IMR-90 (cell line): ENCODE measurements at regions not wholly inside any gene's neighbourhood (a gene's known extent, or its start where the extent isn't known, plus 50 kb on each side); places are given as distances from the start of the nearest gene placed in this dataset.

Experiments
- ATAC-seq: fragments of 200-7000 bp; cut with Tn5 transposase; 2 replicates; pipeline ENCODE4 v1.9.1; 2020; ENCODE audit warnings: low read depth, mild to moderate bottlenecking, moderate library complexity
- BruUV-seq: library from RNA; stranded (reverse); fragments of 400-500 nt; replicated peaks from 2 replicates; lab custom pipeline; 2021; lab: Mats Ljungman, UMichigan
- CTCF ChIA-PET: fragments of 300-600 bp; formaldehyde crosslinking; extraction: SDS; loops from one replicate; lab custom pipeline; 2021; ENCODE audit warnings: antibody characterized with exemption; lab: Yijun Ruan, JAX
- POLR2A ChIA-PET: fragments of 300-600 bp; sonication (Branson Sonifier 250); formaldehyde crosslinking; loops from one replicate; lab custom pipeline; 2022; ENCODE audit warnings: antibody characterized with exemption; ENCODE audit not compliant: unreplicated experiment; lab: Charles Lee
- DNase-seq: peaks from one replicate; pipeline ENCODE4 v3.0.0; 2013
- H2AFZ ChIP-seq: replicated peaks from 2 replicates; pipeline ENCODE3; 2013; ENCODE audit warnings: low read length, mild to moderate bottlenecking; ENCODE audit not compliant: poor library complexity
- H2AK5ac ChIP-seq: 2 replicates; pipeline ENCODE4 v1.6.1; 2013; ENCODE audit warnings: low read depth, low read length, inconsistent platforms
- H2AK9ac ChIP-seq: replicated peaks from 2 replicates; pipeline ENCODE3; 2013; ENCODE audit warnings: mild to moderate bottlenecking, low read depth, low read length, moderate library complexity; ENCODE audit not compliant: poor library complexity
- H2BK120ac ChIP-seq: 2 replicates; pipeline ENCODE4 v1.6.1; 2013; ENCODE audit warnings: low read depth, low read length, inconsistent platforms
- H2BK15ac ChIP-seq: 3 replicates; pipeline ENCODE4 v1.6.1; 2013; ENCODE audit warnings: low read depth, low read length, inconsistent platforms
- H2BK20ac ChIP-seq: 2 replicates; pipeline ENCODE4 v1.6.1; 2013; ENCODE audit warnings: low read depth, mild to moderate bottlenecking, inconsistent platforms, low read length, moderate library complexity
- H2BK5ac ChIP-seq: 2 replicates; pipeline ENCODE4 v1.6.1; 2013; ENCODE audit warnings: mild to moderate bottlenecking, low read depth, low read length, inconsistent platforms; ENCODE audit not compliant: poor library complexity, severe bottlenecking
- H3K14ac ChIP-seq: replicated peaks from 2 replicates; pipeline ENCODE4 v1.6.1; 2013; ENCODE audit warnings: low read depth, low read length, inconsistent platforms
- H3K18ac ChIP-seq: 2 replicates; pipeline ENCODE4 v1.6.1; 2013; ENCODE audit warnings: low read depth, low read length, control low read depth
- H3K23ac ChIP-seq: 2 replicates; pipeline ENCODE4 v1.6.1; 2013; ENCODE audit warnings: low read depth, low read length, inconsistent platforms
- H3K27ac ChIP-seq: 2 replicates; pipeline ENCODE4 v1.5.1; 2013; ENCODE audit warnings: mild to moderate bottlenecking, control low read depth, low read length; ENCODE audit not compliant: insufficient read depth
- H3K27me3 ChIP-seq: 2 replicates; pipeline ENCODE4 v1.6.1; 2013; ENCODE audit warnings: low read length; ENCODE audit not compliant: control insufficient read depth, insufficient read depth
- H3K36me3 ChIP-seq: 2 replicates; pipeline ENCODE4 v1.6.1; 2013; ENCODE audit warnings: low read length, mixed read lengths; ENCODE audit not compliant: control insufficient read depth, insufficient read depth
- H3K4ac ChIP-seq: 2 replicates; pipeline ENCODE4 v1.6.1; 2013; ENCODE audit warnings: low read depth, low read length, inconsistent platforms
- H3K4me1 ChIP-seq: 2 replicates; pipeline ENCODE4 v1.6.1; 2013; ENCODE audit warnings: low read length, mixed read lengths; ENCODE audit not compliant: control insufficient read depth, insufficient read depth
- H3K4me2 ChIP-seq: 2 replicates; pipeline ENCODE4 v1.6.1; 2013; ENCODE audit warnings: low read depth, mild to moderate bottlenecking, control low read depth, low read length, moderate library complexity
- H3K4me3 ChIP-seq: 2 replicates; pipeline ENCODE4 v1.5.1; 2013; ENCODE audit warnings: low read depth, mild to moderate bottlenecking, control low read depth, low read length, moderate library complexity; ENCODE audit not compliant: insufficient read depth
- H3K56ac ChIP-seq: 2 replicates; pipeline ENCODE4 v1.6.1; 2013; ENCODE audit warnings: low read length, inconsistent platforms; ENCODE audit not compliant: insufficient read depth; ENCODE audit errors: extremely low read depth
- H3K79me1 ChIP-seq, 2 experiments: 2 replicates each; pipeline ENCODE4 v1.6.1; 2013; ENCODE audit warnings: low read length in 2 of 2, inconsistent platforms in 1 of 2, low read depth in 1 of 2
- H3K9ac ChIP-seq: 2 replicates; pipeline ENCODE4 v1.6.1; 2013; ENCODE audit warnings: low read depth, low read length, control low read depth
- H3K9me1 ChIP-seq: 2 replicates; pipeline ENCODE4 v1.6.1; 2013; ENCODE audit warnings: low read length, inconsistent platforms; ENCODE audit not compliant: insufficient read depth
- H3K9me3 ChIP-seq: 2 replicates; pipeline ENCODE4 v1.6.1; 2013; ENCODE audit warnings: low read length; ENCODE audit not compliant: control insufficient read depth, insufficient read depth
- H4K20me1 ChIP-seq: 2 replicates; pipeline ENCODE4 v1.6.1; 2013; ENCODE audit warnings: low read length, inconsistent platforms; ENCODE audit not compliant: insufficient read depth
- H4K5ac ChIP-seq: 2 replicates; pipeline ENCODE4 v1.6.1; 2013; ENCODE audit warnings: mild to moderate bottlenecking, low read depth, low read length, control low read depth
- H4K8ac ChIP-seq, 2 experiments: 2 replicates each; pipeline ENCODE4 v1.6.1; 2013; ENCODE audit warnings: low read depth in 2 of 2, low read length in 2 of 2, control low read depth in 1 of 2, inconsistent platforms in 1 of 2
- H4K91ac ChIP-seq: 2 replicates; pipeline ENCODE4 v1.6.1; 2013; ENCODE audit warnings: low read depth, low read length, inconsistent platforms; ENCODE audit not compliant: insufficient read depth
- BHLHE40 ChIP-seq: fragments of 150-350 bp; IDR thresholded peaks from 2 replicates; pipeline ENCODE4 v1.6.1; 2016; ENCODE audit warnings: mild to moderate bottlenecking, low read depth, low read length
- CEBPB ChIP-seq: IDR thresholded peaks from 2 replicates; pipeline ENCODE4 v1.6.1; 2012; ENCODE audit warnings: low read depth, low read length, improper control_type of control experiment
- CTCF ChIP-seq: conservative IDR thresholded peaks from 2 replicates; pipeline ENCODE4 v1.5.1; 2012; ENCODE audit warnings: mild to moderate bottlenecking, low read depth, low read length, improper control_type of control experiment
- ELK1 ChIP-seq: fragments of 150-350 bp; IDR thresholded peaks from 2 replicates; pipeline ENCODE4 v1.6.1; 2016; ENCODE audit warnings: low read depth, mild to moderate bottlenecking, low read length, moderate library complexity, borderline replicate concordance
- FOS ChIP-seq: fragments of 150-350 bp; IDR thresholded peaks from 2 replicates; pipeline ENCODE4 v1.6.1; 2016; ENCODE audit warnings: low read depth, low read length
- MAFK ChIP-seq: IDR thresholded peaks from 2 replicates; pipeline ENCODE4 v1.6.1; 2012; ENCODE audit warnings: low read depth, low read length, improper control_type of control experiment
- MAZ ChIP-seq: IDR thresholded peaks from 2 replicates; pipeline ENCODE4 v1.6.1; 2012; ENCODE audit warnings: low read depth, mild to moderate bottlenecking, low read length, improper control_type of control experiment, moderate library complexity, borderline replicate concordance
- MXI1 ChIP-seq: IDR thresholded peaks from 2 replicates; pipeline ENCODE4 v1.6.1; 2012; ENCODE audit warnings: low read depth, mild to moderate bottlenecking, low read length, moderate library complexity, borderline replicate concordance
- NFE2L2 ChIP-seq: fragments of 150-350 bp; IDR thresholded peaks from 2 replicates; pipeline ENCODE4 v1.6.1; 2016; ENCODE audit warnings: low read depth, mild to moderate bottlenecking, low read length
- POLR2A ChIP-seq: IDR thresholded peaks from 2 replicates; pipeline ENCODE4 v1.6.1; 2012; ENCODE audit warnings: mild to moderate bottlenecking, low read depth, low read length
- RCOR1 ChIP-seq: IDR thresholded peaks from 2 replicates; pipeline ENCODE4 v1.6.1; 2012; ENCODE audit warnings: mild to moderate bottlenecking, low read length, improper control_type of control experiment; ENCODE audit not compliant: insufficient replicate concordance
- RFX5 ChIP-seq: IDR thresholded peaks from 2 replicates; pipeline ENCODE4 v1.8.0; 2012; ENCODE audit warnings: low read depth, mild to moderate bottlenecking, low read length, moderate library complexity
- SMC3 ChIP-seq: fragments of 150-350 bp; IDR thresholded peaks from 2 replicates; pipeline ENCODE4 v1.6.1; 2016; ENCODE audit warnings: low read depth, mild to moderate bottlenecking, antibody characterized with exemption, low read length, moderate library complexity
- USF2 ChIP-seq: fragments of 150-350 bp; IDR thresholded peaks from 2 replicates; pipeline ENCODE4 v1.6.1; 2017; ENCODE audit warnings: mild to moderate bottlenecking, antibody characterized with exemption, low read length, low read depth
- WGBS, 2 experiments: methylation state at CpG; one replicate each; pipeline versions ENCODE4 v1.1.5 to v1.1.7; 2013; ENCODE audit warnings: missing lambda C conversion rate in 2 of 2; ENCODE audit not compliant: insufficient read length in 1 of 2; ENCODE audit errors: extremely low coverage in 2 of 2; 5-methylcytosine and 5-hydroxymethylcytosine counted together
- dilution Hi-C: fragments of 300-500 bp; cut with HindIII; formaldehyde crosslinking; loops from one replicate; pipeline ENCODE4 v1.14.3; 2018; ENCODE audit warnings: low sequenced_read_pairs; ENCODE audit not compliant: unreplicated experiment
- in situ Hi-C: fragments of 300-500 bp; cut with MboI; formaldehyde crosslinking; loops from 3 replicates; pipeline ENCODE4 v1.14.3; 2019; ENCODE audit warnings: low sequenced_read_pairs, inconsistent platforms, mixed read lengths
- intact Hi-C: fragments of 100-400 bp; cut with micrococcal nuclease; formaldehyde crosslinking; loops from 2 replicates; pipeline ENCODE4 v1.10.0; 2022

GRCh38 chr11:116466801-116467200, 306.0 kb downstream of the BUD13 start:
- Histone ChIP-seq H2BK20ac (no peak overlapping the region), H2BK120ac (no peak overlapping the region), H3K4me2 (no peak overlapping the region), H4K91ac (no peak overlapping the region), H3K27me3 (no peaks in the 10 kb centered on the region; the same call in 1 of the 2 replicates), H3K4me3 (no peak overlapping the region), H2AK5ac (no peak overlapping the region), H3K4ac (no peak overlapping the region), H3K9me3 (no peaks in the 10 kb centered on the region), H3K56ac (no peak overlapping the region), H4K8ac (no peak overlapping the region), H3K4me1 (no peaks in the 10 kb centered on the region), H4K20me1 (no peaks in the 10 kb centered on the region), H3K9me1 (no peaks in the 10 kb centered on the region), H3K23ac (no peak overlapping the region), H3K9ac (no peak overlapping the region), H2BK15ac (no peak overlapping the region), H2AFZ (no peak overlapping the region), H2BK5ac (no peak overlapping the region), H3K79me1 (no peaks in the 10 kb centered on the region), H2AK9ac (no peak overlapping the region), H3K27ac (no peak overlapping the region), H4K5ac (no peak overlapping the region), H3K18ac (no peak overlapping the region), H3K36me3 (no peaks in the 10 kb centered on the region), H3K14ac (no peak overlapping the region)
- dilution Hi-C loops: no loop called here
- no TSS peak for BruUV-seq
- intact Hi-C loops: no loop called here
- DNase-seq (no peak), ATAC-seq (no peak)
- ChIA-PET CTCF (no interaction called here), POLR2A (no interaction called here)
- WGBS, 2 experiments: no CpG with 5 or more reads among the region's 6 CpGs
- in situ Hi-C loops: no loop called here
- TF ChIP-seq BHLHE40 (no peak), CEBPB (no peak), CTCF (no peak), NFE2L2 (no peak), RCOR1 (no peak), MAFK (no peak), RFX5 (no peak), ELK1 (no peak), USF2 (no peak), MXI1 (no peak), SMC3 (no peak), MAZ (no peak), POLR2A (no peak), FOS (no peak)
